SK-N-SH (cell line): ENCODE measurements at regions not wholly inside any gene's neighbourhood (a gene's known extent, or its start where the extent isn't known, plus 50 kb on each side); places are given as distances from the start of the nearest gene placed in this dataset.

Source experiments
- CHD2 ChIP-seq: fragments of 150-350 bp; IDR thresholded peaks from 2 replicates; pipeline ENCODE4 v1.6.1; 2018; ENCODE audit warnings: low read length; ENCODE audit not compliant: partially characterized antibody
- EZH2phosphoT487 ChIP-seq: fragments of 200-600 bp; sonication (generic); IDR thresholded peaks from 2 replicates; pipeline ENCODE4 v1.6.1; 2017; ENCODE audit warnings: low read depth, mixed run types, mild to moderate bottlenecking, antibody characterized with exemption, moderate library complexity, borderline replicate concordance
- NFIC ChIP-seq: IDR thresholded peaks from 2 replicates; pipeline ENCODE4 v1.4.0; 2012; ENCODE audit warnings: borderline replicate concordance
- RAD21 ChIP-seq: IDR thresholded peaks from 2 replicates; pipeline ENCODE4 v1.6.1; 2012; ENCODE audit warnings: mild to moderate bottlenecking, low read length
- RFX5 ChIP-seq: IDR thresholded peaks from 2 replicates; pipeline ENCODE4 v1.6.1; 2012; ENCODE audit warnings: mild to moderate bottlenecking, improper control_type of control experiment, low read length
- SMC3 ChIP-seq: IDR thresholded peaks from 2 replicates; pipeline ENCODE4 v1.6.1; 2012; ENCODE audit warnings: low read depth, low read length, improper control_type of control experiment
- TF ChIP-seq, protein P1 (sequence below): fragments of 200-600 bp; sonication (generic); IDR thresholded peaks from 2 replicates; pipeline ENCODE4 v1.6.1; 2017; ENCODE audit warnings: antibody characterized with exemption, mild to moderate bottlenecking, moderate library complexity
- TF ChIP-seq, protein P2 (sequence below): IDR thresholded peaks from 2 replicates; pipeline ENCODE4 v1.6.1; 2012; ENCODE audit warnings: mild to moderate bottlenecking, low read depth, low read length, moderate library complexity

- TF ChIP-seq RFX5 (no peak), SMC3 (no peak), EZH2phosphoT487 (no peak), NFIC (no peak), RAD21 (no peak), CHD2 (no peak)
- TF ChIP-seq, protein P1, sequence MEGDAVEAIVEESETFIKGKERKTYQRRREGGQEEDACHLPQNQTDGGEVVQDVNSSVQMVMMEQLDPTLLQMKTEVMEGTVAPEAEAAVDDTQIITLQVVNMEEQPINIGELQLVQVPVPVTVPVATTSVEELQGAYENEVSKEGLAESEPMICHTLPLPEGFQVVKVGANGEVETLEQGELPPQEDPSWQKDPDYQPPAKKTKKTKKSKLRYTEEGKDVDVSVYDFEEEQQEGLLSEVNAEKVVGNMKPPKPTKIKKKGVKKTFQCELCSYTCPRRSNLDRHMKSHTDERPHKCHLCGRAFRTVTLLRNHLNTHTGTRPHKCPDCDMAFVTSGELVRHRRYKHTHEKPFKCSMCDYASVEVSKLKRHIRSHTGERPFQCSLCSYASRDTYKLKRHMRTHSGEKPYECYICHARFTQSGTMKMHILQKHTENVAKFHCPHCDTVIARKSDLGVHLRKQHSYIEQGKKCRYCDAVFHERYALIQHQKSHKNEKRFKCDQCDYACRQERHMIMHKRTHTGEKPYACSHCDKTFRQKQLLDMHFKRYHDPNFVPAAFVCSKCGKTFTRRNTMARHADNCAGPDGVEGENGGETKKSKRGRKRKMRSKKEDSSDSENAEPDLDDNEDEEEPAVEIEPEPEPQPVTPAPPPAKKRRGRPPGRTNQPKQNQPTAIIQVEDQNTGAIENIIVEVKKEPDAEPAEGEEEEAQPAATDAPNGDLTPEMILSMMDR: no peak
- TF ChIP-seq, protein P2, sequence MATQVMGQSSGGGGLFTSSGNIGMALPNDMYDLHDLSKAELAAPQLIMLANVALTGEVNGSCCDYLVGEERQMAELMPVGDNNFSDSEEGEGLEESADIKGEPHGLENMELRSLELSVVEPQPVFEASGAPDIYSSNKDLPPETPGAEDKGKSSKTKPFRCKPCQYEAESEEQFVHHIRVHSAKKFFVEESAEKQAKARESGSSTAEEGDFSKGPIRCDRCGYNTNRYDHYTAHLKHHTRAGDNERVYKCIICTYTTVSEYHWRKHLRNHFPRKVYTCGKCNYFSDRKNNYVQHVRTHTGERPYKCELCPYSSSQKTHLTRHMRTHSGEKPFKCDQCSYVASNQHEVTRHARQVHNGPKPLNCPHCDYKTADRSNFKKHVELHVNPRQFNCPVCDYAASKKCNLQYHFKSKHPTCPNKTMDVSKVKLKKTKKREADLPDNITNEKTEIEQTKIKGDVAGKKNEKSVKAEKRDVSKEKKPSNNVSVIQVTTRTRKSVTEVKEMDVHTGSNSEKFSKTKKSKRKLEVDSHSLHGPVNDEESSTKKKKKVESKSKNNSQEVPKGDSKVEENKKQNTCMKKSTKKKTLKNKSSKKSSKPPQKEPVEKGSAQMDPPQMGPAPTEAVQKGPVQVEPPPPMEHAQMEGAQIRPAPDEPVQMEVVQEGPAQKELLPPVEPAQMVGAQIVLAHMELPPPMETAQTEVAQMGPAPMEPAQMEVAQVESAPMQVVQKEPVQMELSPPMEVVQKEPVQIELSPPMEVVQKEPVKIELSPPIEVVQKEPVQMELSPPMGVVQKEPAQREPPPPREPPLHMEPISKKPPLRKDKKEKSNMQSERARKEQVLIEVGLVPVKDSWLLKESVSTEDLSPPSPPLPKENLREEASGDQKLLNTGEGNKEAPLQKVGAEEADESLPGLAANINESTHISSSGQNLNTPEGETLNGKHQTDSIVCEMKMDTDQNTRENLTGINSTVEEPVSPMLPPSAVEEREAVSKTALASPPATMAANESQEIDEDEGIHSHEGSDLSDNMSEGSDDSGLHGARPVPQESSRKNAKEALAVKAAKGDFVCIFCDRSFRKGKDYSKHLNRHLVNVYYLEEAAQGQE: no peak
Measured at GRCh38 chr19:28598861-28599260, 614.1 kb downstream of the UQCRFS1 start.
